GM18498 (cell line): ENCODE measurements at regions not wholly inside any gene's neighbourhood (a gene's known extent, or its start where the extent isn't known, plus 50 kb on each side); places are given as distances from the start of the nearest gene placed in this dataset.

Source experiments
- ATAC-seq: cut with Tn5 transposase; IDR thresholded peaks from one replicate; pipeline ENCODE4 v1.9.1; 2021; ENCODE audit warnings: mild to moderate bottlenecking, moderate library complexity; ENCODE audit not compliant: unreplicated experiment

- no peak for ATAC-seq
These were observed 346.1 kb downstream of the ZIC1 start for GRCh38 chr3:147755310-147755709.

- ATAC-seq = no peak
These were observed 347.3 kb downstream of the ZIC1 start for GRCh38 chr3:147756476-147756875.

- ATAC-seq = no peak
These were observed 348.7 kb downstream of the ZIC1 start for GRCh38 chr3:147757866-147758265.

GRCh38 chr3:147758771-147759170 is 349.6 kb downstream of the ZIC1 start:
- ATAC-seq = no peak

- no peak for ATAC-seq
These were observed 350.9 kb downstream of the ZIC1 start for GRCh38 chr3:147760085-147760484.

- ATAC-seq = no peak
These were observed 351.8 kb downstream of the ZIC1 start for GRCh38 chr3:147760941-147761340.

GRCh38 chr3:147773116-147773630 is 364.0 kb downstream of the ZIC1 start:
- no peak for ATAC-seq

GRCh38 chr3:147775411-147775810 is 366.2 kb downstream of the ZIC1 start:
- no peak for ATAC-seq

- no peak for ATAC-seq
These were observed 366.8 kb downstream of the ZIC1 start for GRCh38 chr3:147775816-147776530.

GRCh38 chr3:147793841-147794240 is 384.7 kb downstream of the ZIC1 start:
- ATAC-seq = no peak

- no peak for ATAC-seq
These were observed 385.4 kb downstream of the ZIC1 start for GRCh38 chr3:147794596-147794995.

GRCh38 chr3:147795418-147795817 is 386.3 kb downstream of the ZIC1 start:
- no peak for ATAC-seq

GRCh38 chr3:147797095-147797494 is 387.9 kb downstream of the ZIC1 start:
- no peak for ATAC-seq

- no peak for ATAC-seq
These were observed 390.4 kb downstream of the ZIC1 start for GRCh38 chr3:147799601-147800000.

- no peak for ATAC-seq
These were observed 398.6 kb downstream of the ZIC1 start for GRCh38 chr3:147807776-147808175.

GRCh38 chr3:147809206-147809605 is 400.0 kb downstream of the ZIC1 start:
- no peak for ATAC-seq

GRCh38 chr3:147812186-147812911 is 403.2 kb downstream of the ZIC1 start:
- no peak for ATAC-seq

- no peak for ATAC-seq
These were observed 404.1 kb downstream of the ZIC1 start for GRCh38 chr3:147813256-147813655.

- no peak for ATAC-seq
These were observed 407.6 kb downstream of the ZIC1 start for GRCh38 chr3:147816752-147817151.

GRCh38 chr3:147832611-147833010 is 423.4 kb downstream of the ZIC1 start:
- no peak for ATAC-seq

- no peak for ATAC-seq
These were observed 427.2 kb downstream of the ZIC1 start for GRCh38 chr3:147836330-147836729.

GRCh38 chr3:147838652-147839051 is 429.5 kb downstream of the ZIC1 start:
- ATAC-seq = peak; percentile 71
